ENCODE measurements at regions not wholly inside any gene's neighbourhood (a gene's known extent, or its start where the extent isn't known, plus 50 kb on each side); places are given as distances from the start of the nearest gene placed in this dataset.

DNA sequence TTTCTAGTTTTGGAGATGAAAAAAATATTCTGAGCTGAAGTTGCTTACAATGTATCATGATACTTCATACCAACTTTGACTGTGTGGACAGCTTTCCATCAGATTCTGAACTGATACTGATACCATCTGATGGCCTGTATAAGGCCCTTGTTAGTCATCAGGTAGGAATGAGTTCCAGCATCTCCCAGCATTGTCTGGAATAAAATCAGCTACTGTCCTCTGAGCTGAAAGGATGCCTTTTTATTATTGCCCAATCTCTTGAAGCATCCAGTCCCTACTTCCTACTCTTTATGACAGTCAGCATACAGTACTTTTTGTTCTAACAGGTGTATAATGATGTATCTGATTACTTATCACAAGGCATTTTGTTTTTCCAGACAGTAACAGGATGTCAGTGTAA is 70.6 kb upstream of the EYA4 start:
- TF ChIP-seq, protein P1, sequence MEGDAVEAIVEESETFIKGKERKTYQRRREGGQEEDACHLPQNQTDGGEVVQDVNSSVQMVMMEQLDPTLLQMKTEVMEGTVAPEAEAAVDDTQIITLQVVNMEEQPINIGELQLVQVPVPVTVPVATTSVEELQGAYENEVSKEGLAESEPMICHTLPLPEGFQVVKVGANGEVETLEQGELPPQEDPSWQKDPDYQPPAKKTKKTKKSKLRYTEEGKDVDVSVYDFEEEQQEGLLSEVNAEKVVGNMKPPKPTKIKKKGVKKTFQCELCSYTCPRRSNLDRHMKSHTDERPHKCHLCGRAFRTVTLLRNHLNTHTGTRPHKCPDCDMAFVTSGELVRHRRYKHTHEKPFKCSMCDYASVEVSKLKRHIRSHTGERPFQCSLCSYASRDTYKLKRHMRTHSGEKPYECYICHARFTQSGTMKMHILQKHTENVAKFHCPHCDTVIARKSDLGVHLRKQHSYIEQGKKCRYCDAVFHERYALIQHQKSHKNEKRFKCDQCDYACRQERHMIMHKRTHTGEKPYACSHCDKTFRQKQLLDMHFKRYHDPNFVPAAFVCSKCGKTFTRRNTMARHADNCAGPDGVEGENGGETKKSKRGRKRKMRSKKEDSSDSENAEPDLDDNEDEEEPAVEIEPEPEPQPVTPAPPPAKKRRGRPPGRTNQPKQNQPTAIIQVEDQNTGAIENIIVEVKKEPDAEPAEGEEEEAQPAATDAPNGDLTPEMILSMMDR (IDR thresholded peaks at IDR 0.05; ENCODE audit: control extremely low read depth in 1 of 3, insufficient read depth in 1 of 3, low read depth in 1 of 3, low read length in 3 of 3): no peak
- TF ChIP-seq ZNF274 (IDR thresholded peaks at IDR 0.05; ENCODE audit: borderline replicate concordance, extremely low read depth, low read length) (no peak), YY1 (IDR thresholded peaks at IDR 0.05; ENCODE audit: low read depth, low read length) (no peak), POLR2AphosphoS5 (IDR thresholded peaks at IDR 0.05; ENCODE audit: low read depth, low read length) (no peak), SP2 (IDR thresholded peaks at IDR 0.05; ENCODE audit: low read length) (no peak), TCF12 (IDR thresholded peaks at IDR 0.05; ENCODE audit: low read depth, low read length) (no peak), JUND (IDR thresholded peaks at IDR 0.05; ENCODE audit: low read length) (no peak), POLR2A (IDR thresholded peaks at IDR 0.05; ENCODE audit: control extremely low read depth in 1 of 2, low read depth in 2 of 2, low read length in 2 of 2) (no peak), JUN (IDR thresholded peaks at IDR 0.05; ENCODE audit: low read depth, low read length) (no peak)
- TF ChIP-seq, protein P2, sequence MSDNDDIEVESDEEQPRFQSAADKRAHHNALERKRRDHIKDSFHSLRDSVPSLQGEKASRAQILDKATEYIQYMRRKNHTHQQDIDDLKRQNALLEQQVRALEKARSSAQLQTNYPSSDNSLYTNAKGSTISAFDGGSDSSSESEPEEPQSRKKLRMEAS (IDR thresholded peaks at IDR 0.05): no peak

Measured in H1 (cell line).